Mucosa of descending colon (tissue), 3 donors: ENCODE measurements at regions not wholly inside any gene's neighbourhood (a gene's known extent, or its start where the extent isn't known, plus 50 kb on each side); places are given as distances from the start of the nearest gene placed in this dataset.

ENCODE experiments used
- ATAC-seq: fragments of 200-7000 bp; cut with Tn5 transposase; one replicate; pipeline ENCODE4 v1.9.1; 2020; ENCODE audit warnings: mild to moderate bottlenecking, moderate library complexity
- DNase-seq, 3 donors: peaks; one replicate each; pipeline ENCODE4 v3.0.0-alpha.2; 2020
- H3K36me3 ChIP-seq: fragments of 200-600 bp; one replicate; pipeline ENCODE4 v1.8.0; 2021; ENCODE audit warnings: low read depth, mild to moderate bottlenecking
- H3K4me1 ChIP-seq: fragments of 200-600 bp; one replicate; pipeline ENCODE4 v1.8.0; 2021; ENCODE audit warnings: low read depth, mild to moderate bottlenecking
- H3K4me3 ChIP-seq: fragments of 200-600 bp; one replicate; pipeline ENCODE4 v1.8.0; 2021; ENCODE audit warnings: mild to moderate bottlenecking
- H3K9me3 ChIP-seq: fragments of 200-600 bp; one replicate; pipeline ENCODE4 v1.8.0; 2021; ENCODE audit warnings: mild to moderate bottlenecking
- intact Hi-C, 2 donors: fragments of 100-400 bp; cut with DNase I in 1 of 2; cut with micrococcal nuclease in 1 of 2; formaldehyde crosslinking; loops; one replicate each; pipeline versions ENCODE4 v1.11.0 to v1.11.1; 2022; cut with DNase I, micrococcal nuclease
- TF ChIP-seq, protein P1 (sequence below): fragments of 200-600 bp; IDR thresholded peaks from one replicate; pipeline ENCODE4 v1.8.0; 2022; ENCODE audit warnings: antibody characterized with exemption, mild to moderate bottlenecking
- donor health status: DM: no; HTN: no; CAD: no; lungs with moderate emphysema.
- donor health status: DM: no; HTN: no; CAD: no.
- donor health status: DM: no; HTN: yes; CAD: no.

- intact Hi-C loops: no loop called here
- ATAC-seq (no peak), DNase-seq (no peak)
- no peaks in the 10 kb centered on the region for H3K36me3 ChIP-seq
- TF ChIP-seq, protein P1, sequence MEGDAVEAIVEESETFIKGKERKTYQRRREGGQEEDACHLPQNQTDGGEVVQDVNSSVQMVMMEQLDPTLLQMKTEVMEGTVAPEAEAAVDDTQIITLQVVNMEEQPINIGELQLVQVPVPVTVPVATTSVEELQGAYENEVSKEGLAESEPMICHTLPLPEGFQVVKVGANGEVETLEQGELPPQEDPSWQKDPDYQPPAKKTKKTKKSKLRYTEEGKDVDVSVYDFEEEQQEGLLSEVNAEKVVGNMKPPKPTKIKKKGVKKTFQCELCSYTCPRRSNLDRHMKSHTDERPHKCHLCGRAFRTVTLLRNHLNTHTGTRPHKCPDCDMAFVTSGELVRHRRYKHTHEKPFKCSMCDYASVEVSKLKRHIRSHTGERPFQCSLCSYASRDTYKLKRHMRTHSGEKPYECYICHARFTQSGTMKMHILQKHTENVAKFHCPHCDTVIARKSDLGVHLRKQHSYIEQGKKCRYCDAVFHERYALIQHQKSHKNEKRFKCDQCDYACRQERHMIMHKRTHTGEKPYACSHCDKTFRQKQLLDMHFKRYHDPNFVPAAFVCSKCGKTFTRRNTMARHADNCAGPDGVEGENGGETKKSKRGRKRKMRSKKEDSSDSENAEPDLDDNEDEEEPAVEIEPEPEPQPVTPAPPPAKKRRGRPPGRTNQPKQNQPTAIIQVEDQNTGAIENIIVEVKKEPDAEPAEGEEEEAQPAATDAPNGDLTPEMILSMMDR: no peak
- no peaks in the 10 kb centered on the region for H3K4me1 ChIP-seq
- H3K4me3 ChIP-seq: no peak overlapping the region
- no peaks in the 10 kb centered on the region for H3K9me3 ChIP-seq
Observed at GRCh38 chr12:102344691-102345090, 135.7 kb downstream of the IGF1 start.

GRCh38 chr12:102343361-102344121 is 136.8 kb downstream of the IGF1 start:
- TF ChIP-seq, protein P1: no peak
- no peak for ATAC-seq
- no peaks in the 10 kb centered on the region for H3K9me3 ChIP-seq
- no peaks in the 10 kb centered on the region for H3K36me3 ChIP-seq
- H3K4me3 ChIP-seq: no peak overlapping the region
- DNase-seq: no peak
- no peaks in the 10 kb centered on the region for H3K4me1 ChIP-seq
- intact Hi-C loops: no loop called here

- ATAC-seq (no peak), DNase-seq (no peak)
- H3K36me3 ChIP-seq: no peaks in the 10 kb centered on the region
- TF ChIP-seq, protein P1: no peak
- H3K4me3 ChIP-seq: no peak overlapping the region
- H3K4me1 ChIP-seq: no peaks in the 10 kb centered on the region
- H3K9me3 ChIP-seq: no peaks in the 10 kb centered on the region
- intact Hi-C loops: no loop called here
Observed at GRCh38 chr12:102342281-102343006, 137.9 kb downstream of the IGF1 start.

DNA sequence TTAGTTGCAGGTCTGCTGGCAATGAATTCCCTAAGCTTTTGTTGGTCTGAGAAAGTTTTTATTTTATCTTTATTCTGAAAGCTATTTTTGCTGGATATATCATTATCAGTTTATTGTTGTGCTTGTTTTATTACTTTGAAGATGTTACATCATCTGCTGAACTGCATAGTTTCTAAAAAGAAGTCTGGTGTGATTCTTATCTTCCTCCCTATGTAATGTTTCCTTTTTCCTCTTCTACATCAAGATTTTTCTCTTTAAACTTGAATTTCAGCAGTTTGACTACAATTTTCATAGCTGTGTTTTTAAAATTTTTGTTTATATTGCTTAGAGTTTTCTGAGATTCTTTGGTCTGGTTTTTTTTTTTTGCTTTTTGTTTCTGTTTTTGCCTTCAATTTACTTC is 137.1 kb upstream of the PMCH start:
- DNase-seq (no peak), ATAC-seq (no peak)
- intact Hi-C loops: no loop called here
- no peak overlapping the region for H3K4me3 ChIP-seq
- H3K9me3 ChIP-seq: no peaks in the 10 kb centered on the region
- no peaks in the 10 kb centered on the region for H3K4me1 ChIP-seq
- H3K36me3 ChIP-seq: no peaks in the 10 kb centered on the region
- TF ChIP-seq, protein P1: no peak

DNA sequence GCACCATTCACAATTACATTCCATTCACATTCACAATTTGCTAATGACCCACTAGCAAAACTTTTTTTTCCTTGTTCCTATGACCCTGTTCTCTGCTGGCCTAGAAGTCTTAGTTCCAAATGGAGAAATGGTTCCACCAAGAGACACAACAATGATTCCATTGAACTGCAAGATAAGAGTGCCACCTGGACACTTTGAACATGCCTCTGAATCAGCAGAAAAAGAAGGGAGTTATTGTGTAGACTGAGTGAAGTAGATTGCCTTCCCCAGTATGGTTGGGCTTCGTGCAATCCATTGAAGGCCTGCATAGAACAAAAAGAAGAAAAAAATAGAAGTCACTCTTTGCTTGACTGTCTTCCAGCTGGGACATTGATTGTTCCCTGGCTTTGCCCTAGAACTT is 133.8 kb upstream of the PMCH start:
- Histone ChIP-seq H3K4me1 (no peaks in the 10 kb centered on the region), H3K36me3 (no peaks in the 10 kb centered on the region), H3K4me3 (no peak overlapping the region), H3K9me3 (no peaks in the 10 kb centered on the region)
- ATAC-seq (no peak), DNase-seq (no peak)
- TF ChIP-seq, protein P1: no peak
- intact Hi-C loops: no loop called here
